ENCODE measurements at regions not wholly inside any gene's neighbourhood (a gene's known extent, or its start where the extent isn't known, plus 50 kb on each side); places are given as distances from the start of the nearest gene placed in this dataset.

DNA sequence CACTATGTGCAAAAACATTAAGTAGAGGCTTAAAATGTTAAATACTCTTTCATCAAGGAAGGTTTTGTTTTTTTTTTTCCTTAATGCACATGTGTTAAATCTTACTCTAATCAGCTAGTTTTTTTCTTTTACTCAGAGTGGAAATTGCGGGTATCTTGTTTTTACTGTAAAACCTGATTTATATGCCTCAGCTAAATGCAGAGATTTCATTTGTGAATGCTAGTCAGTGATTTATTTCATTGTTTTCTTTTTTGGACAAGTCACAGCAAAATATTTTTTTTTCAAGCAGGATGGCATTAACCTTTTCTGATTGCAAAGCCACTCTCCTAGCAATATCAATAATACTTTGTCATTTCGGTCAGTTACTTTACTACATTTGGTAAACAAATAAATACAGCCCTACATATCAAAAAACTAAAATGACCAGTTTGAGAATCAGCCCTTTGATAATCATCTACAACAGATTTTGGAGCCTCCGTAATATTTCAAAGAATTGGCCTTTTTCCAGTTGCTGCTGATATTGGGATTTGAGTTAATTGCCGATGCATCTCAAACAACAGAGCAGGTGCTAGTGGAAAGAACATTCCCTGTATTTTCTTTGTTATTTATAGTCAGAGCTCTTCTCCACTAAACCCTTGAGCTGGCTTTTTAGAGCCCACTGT is 579.2 kb upstream of the ZNF608 start:
- TF ChIP-seq POLR2A (IDR thresholded peaks at IDR 0.05) (no peak), CTCF (IDR thresholded peaks at IDR 0.05) (no peak)
- no peak for DNase-seq
- Histone ChIP-seq H3K27me3 (no peaks in the 10 kb centered on the region), H3K36me3 (no peaks in the 10 kb centered on the region), H3K4me3 (no peak overlapping the region), H3K9me3 (no peaks in the 10 kb centered on the region), H3K27ac (no peak overlapping the region), H3K4me1 (peaks cover 0 to 10% (median 2%) of the 10 kb centered on the region in 12 donors)
- intact Hi-C loops (cut with DNase I): no loop called here
- WGBS, 4 donors: 62 to 71% (median 65%) methylated on average over 4 of the region's 4 CpGs
- ATAC-seq: no peak

- H3K4me3 ChIP-seq: no peak overlapping the region
- peaks cover 0 to 10% (median 2%) of the 10 kb centered on the region in 12 donors for H3K4me1 ChIP-seq
Measured at GRCh38 chr5:125326150-125326510, 579.7 kb upstream of the ZNF608 start.

GRCh38 chr5:125327676-125328075 is 581.2 kb upstream of the ZNF608 start:
- WGBS, 4 donors: 92 to 95% (median 93%) methylated on average over 3 of the region's 3 CpGs
- DNase-seq (no peak), ATAC-seq (no peak)
- Histone ChIP-seq H3K27ac (no peak overlapping the region), H3K9me3 (no peaks in the 10 kb centered on the region), H3K27me3 (no peaks in the 10 kb centered on the region), H3K4me1 (peaks cover 0 to 10% (median 2%) of the 10 kb centered on the region in 12 donors), H3K4me3 (no peak overlapping the region), H3K36me3 (no peaks in the 10 kb centered on the region)
- no peak for TF ChIP-seq CTCF (IDR thresholded peaks at IDR 0.05)
- no peak for TF ChIP-seq POLR2A (IDR thresholded peaks at IDR 0.05)
- intact Hi-C loops (cut with DNase I): no loop called here

More at GRCh38 chr5:125326150-125326510, 579.7 kb upstream of the ZNF608 start:
- no peaks in the 10 kb centered on the region for H3K36me3 ChIP-seq
- intact Hi-C loops (cut with DNase I): no loop called here
- TF ChIP-seq CTCF (IDR thresholded peaks at IDR 0.05) (no peak), POLR2A (IDR thresholded peaks at IDR 0.05) (no peak)
- no peaks in the 10 kb centered on the region for H3K27me3 ChIP-seq
- no peaks in the 10 kb centered on the region for H3K9me3 ChIP-seq
- ATAC-seq: peak in 2 of 4 donors; percentile 38 to 71
- H3K27ac ChIP-seq: no peak overlapping the region
- peak in 4 of 5 donors; percentile 31 to 51 (median 43) for DNase-seq

DNA sequence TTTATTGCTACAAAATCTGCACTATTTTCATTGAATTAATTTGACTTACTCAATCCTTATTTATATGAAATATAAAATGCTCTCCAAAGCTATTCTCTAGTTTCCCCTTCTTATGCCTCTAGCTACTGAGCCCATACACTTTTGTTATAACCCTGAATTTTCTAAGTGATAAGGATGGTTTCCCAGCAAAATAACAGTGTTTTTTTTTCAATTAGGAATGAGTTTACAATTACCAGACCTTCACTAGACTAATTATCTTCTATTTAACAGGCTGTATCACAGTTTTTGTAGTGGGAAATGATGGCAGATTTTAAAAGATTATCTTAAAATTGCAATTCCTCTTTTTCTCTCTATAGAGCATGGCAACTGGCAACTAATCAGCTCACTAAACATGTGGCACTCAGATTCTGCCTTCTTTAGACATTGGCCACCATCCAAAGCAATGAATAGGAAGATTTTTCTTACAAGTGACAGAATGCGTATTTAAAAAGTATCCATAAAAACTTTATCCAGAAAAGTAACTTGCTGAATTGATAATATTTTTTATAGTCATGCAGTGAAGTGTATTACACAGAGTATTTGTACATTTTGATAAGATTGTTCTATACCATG is 585.7 kb upstream of the ZNF608 start:
- Histone ChIP-seq H3K36me3 (no peaks in the 10 kb centered on the region), H3K27me3 (no peaks in the 10 kb centered on the region), H3K9me3 (no peaks in the 10 kb centered on the region), H3K4me3 (no peak overlapping the region), H3K4me1 (peaks cover 0 to 3% (median 0%) of the 10 kb centered on the region in 12 donors), H3K27ac (no peak overlapping the region)
- DNase-seq: no peak
- intact Hi-C loops (cut with DNase I): no loop called here
- no peak for ATAC-seq
- WGBS, 4 donors: 78 to 98% (median 88%) methylated on average over 1 of the region's 1 CpG
- TF ChIP-seq POLR2A (IDR thresholded peaks at IDR 0.05) (no peak), CTCF (IDR thresholded peaks at IDR 0.05) (no peak)
